H9 (cell line): ENCODE measurements at regions not wholly inside any gene's neighbourhood (a gene's known extent, or its start where the extent isn't known, plus 50 kb on each side); places are given as distances from the start of the nearest gene placed in this dataset.

Experiments used
- DNase-seq: peaks from one replicate; pipeline ENCODE4 v3.0.0-alpha.2; 2017
- H2AFZ ChIP-seq: one replicate; pipeline ENCODE4 v1.6.1; 2013; ENCODE audit warnings: mild to moderate bottlenecking, low read length, control low read depth, moderate library complexity
- H2AK5ac ChIP-seq: 2 replicates; pipeline ENCODE4 v1.6.1; 2013; ENCODE audit warnings: low read length, control low read depth, mixed read lengths; ENCODE audit not compliant: insufficient read length
- H2BK120ac ChIP-seq: one replicate; pipeline ENCODE4 v1.6.1; 2013; ENCODE audit warnings: low read depth, mild to moderate bottlenecking, low read length, control low read depth, inconsistent platforms; ENCODE audit not compliant: poor library complexity, severe bottlenecking
- H2BK12ac ChIP-seq: 2 replicates; pipeline ENCODE4 v1.6.1; 2013; ENCODE audit warnings: low read length, control low read depth, mixed read lengths, low read depth; ENCODE audit not compliant: insufficient read length
- H2BK15ac ChIP-seq: 2 replicates; pipeline ENCODE4 v1.6.1; 2013; ENCODE audit warnings: low read depth, low read length, control low read depth
- H2BK20ac ChIP-seq: one replicate; pipeline ENCODE4 v1.6.1; 2013; ENCODE audit warnings: low read depth, mild to moderate bottlenecking, low read length, control low read depth, inconsistent platforms; ENCODE audit not compliant: poor library complexity, severe bottlenecking
- H2BK5ac ChIP-seq: 2 replicates; pipeline ENCODE4 v1.6.1; 2013; ENCODE audit warnings: low read length, control low read depth, mixed read lengths; ENCODE audit not compliant: insufficient read length
- H3K14ac ChIP-seq: 2 replicates; pipeline ENCODE4 v1.6.1; 2013; ENCODE audit warnings: low read length, control low read depth; ENCODE audit not compliant: insufficient read depth
- H3K18ac ChIP-seq: 2 replicates; pipeline ENCODE4 v1.6.1; 2013; ENCODE audit warnings: low read depth, mild to moderate bottlenecking, mixed read lengths, low read length, control low read depth; ENCODE audit not compliant: insufficient read length
- H3K23ac ChIP-seq: 2 replicates; pipeline ENCODE4 v1.6.1; 2013; ENCODE audit warnings: low read length, control low read depth, mixed read lengths, low read depth; ENCODE audit not compliant: insufficient read length
- H3K23me2 ChIP-seq: 2 replicates; pipeline ENCODE4 v1.6.1; 2013; ENCODE audit warnings: low read depth, mild to moderate bottlenecking, mixed read lengths, low read length, control low read depth; ENCODE audit not compliant: insufficient read length, poor library complexity, severe bottlenecking
- H3K27ac ChIP-seq: 2 replicates; pipeline ENCODE4 v1.5.1; 2013; ENCODE audit warnings: low read length, control low read depth, mixed read lengths, low read depth; ENCODE audit not compliant: insufficient read length
- H3K27me3 ChIP-seq: 2 replicates; pipeline ENCODE4 v1.6.1; 2013; ENCODE audit warnings: low read length, control low read depth, inconsistent platforms; ENCODE audit not compliant: insufficient read depth
- H3K4ac ChIP-seq: 2 replicates; pipeline ENCODE4 v1.6.1; 2013; ENCODE audit warnings: low read depth, mild to moderate bottlenecking, control low read depth, inconsistent platforms, low read length, moderate library complexity
- H3K4me1 ChIP-seq: 2 replicates; pipeline ENCODE4 v1.6.1; 2013; ENCODE audit warnings: low read length, control low read depth, inconsistent platforms; ENCODE audit not compliant: insufficient read depth
- H3K4me2 ChIP-seq: 2 replicates; pipeline ENCODE4 v1.6.1; 2013; ENCODE audit warnings: low read length, control low read depth, mixed read lengths; ENCODE audit not compliant: insufficient read length, insufficient read depth
- H3K56ac ChIP-seq: 2 replicates; pipeline ENCODE4 v1.6.1; 2013; ENCODE audit warnings: low read depth, mild to moderate bottlenecking, mixed read lengths, low read length, control low read depth; ENCODE audit not compliant: insufficient read length
- H3K79me1 ChIP-seq: 2 replicates; pipeline ENCODE4 v1.6.1; 2013; ENCODE audit warnings: low read depth, mild to moderate bottlenecking, moderate library complexity, low read length, control low read depth, inconsistent platforms; ENCODE audit not compliant: insufficient read depth, poor library complexity, severe bottlenecking
- H3K79me2 ChIP-seq: 2 replicates; pipeline ENCODE4 v1.6.1; 2013; ENCODE audit warnings: low read length, control low read depth, inconsistent platforms; ENCODE audit not compliant: insufficient read depth
- H3K9ac ChIP-seq: 2 replicates; pipeline ENCODE4 v1.6.1; 2013; ENCODE audit warnings: low read length, control low read depth, mixed read lengths; ENCODE audit not compliant: insufficient read length; ENCODE audit errors: extremely low read depth
- H3K9me3 ChIP-seq: one replicate; pipeline ENCODE4 v1.6.1; 2013; ENCODE audit warnings: low read depth, low read length, inconsistent platforms; ENCODE audit not compliant: control insufficient read depth
- H3T11ph ChIP-seq: one replicate; pipeline ENCODE4 v1.6.1; 2013; ENCODE audit warnings: mild to moderate bottlenecking, low read length, control low read depth, inconsistent platforms
- H4K20me1 ChIP-seq: one replicate; pipeline ENCODE4 v1.6.1; 2013; ENCODE audit not compliant: control insufficient read depth, insufficient read length, insufficient read depth
- H4K5ac ChIP-seq: 2 replicates; pipeline ENCODE4 v1.6.1; 2013; ENCODE audit warnings: low read depth, mild to moderate bottlenecking, mixed read lengths, low read length, control low read depth; ENCODE audit not compliant: insufficient read length
- H4K8ac ChIP-seq: replicated peaks from 2 replicates; pipeline ENCODE4 v1.6.1; 2013; ENCODE audit warnings: low read length, control low read depth, mixed read lengths, low read depth; ENCODE audit not compliant: insufficient read length
- H4K91ac ChIP-seq: 2 replicates; pipeline ENCODE4 v1.6.1; 2013; ENCODE audit warnings: low read depth, mild to moderate bottlenecking, moderate library complexity, mixed read lengths, low read length, control low read depth; ENCODE audit not compliant: insufficient read length
- H3K27ac Mint-ChIP-seq, 3 experiments: 2 replicates in 2 of 3; 3 replicates in 1 of 3; pipeline ENCODE4 v1.8.0; 2020 to 2021; ENCODE audit warnings: mixed read lengths in 3 of 3, mild to moderate bottlenecking in 1 of 3, moderate library complexity in 1 of 3
- H3K27me3 Mint-ChIP-seq: 2 replicates; pipeline ENCODE4 v1.8.0; 2021; ENCODE audit warnings: low read depth, mild to moderate bottlenecking, moderate library complexity, mixed read lengths
- H3K36me3 Mint-ChIP-seq, 3 experiments: 2 replicates in 2 of 3; 3 replicates in 1 of 3; pipeline ENCODE4 v1.8.0; 2020 to 2021; ENCODE audit warnings: low read depth in 3 of 3, mixed read lengths in 3 of 3; ENCODE audit not compliant: insufficient read depth in 1 of 3
- H3K4me1 Mint-ChIP-seq, 2 experiments: 2 replicates each; pipeline ENCODE4 v1.8.0; 2020; ENCODE audit warnings: mixed read lengths in 2 of 2
- H3K4me3 Mint-ChIP-seq, 2 experiments: 2 replicates in 1 of 2; 3 replicates in 1 of 2; pipeline ENCODE4 v1.8.0; 2020 to 2021; ENCODE audit warnings: mild to moderate bottlenecking in 2 of 2, mixed read lengths in 2 of 2, moderate library complexity in 1 of 2
- H3K9me3 Mint-ChIP-seq, 2 experiments: 2 replicates in 1 of 2; 3 replicates in 1 of 2; pipeline ENCODE4 v1.8.0; 2020; ENCODE audit warnings: mild to moderate bottlenecking in 2 of 2, mixed read lengths in 2 of 2, moderate library complexity in 1 of 2
- CTCF ChIP-seq: fragments of 200-600 bp; sonication (generic); conservative IDR thresholded peaks from 3 replicates; pipeline ENCODE4 v1.8.0; 2021; ENCODE audit warnings: antibody characterized with exemption, mild to moderate bottlenecking
- WGBS: extraction: QIAGEN DNeasy Blood & Tissue Kit; methylation state at CpG from one replicate; pipeline ENCODE4 v1.1.7; 2013; ENCODE audit warnings: missing lambda C conversion rate, low lambda C conversion rate, mixed read lengths; ENCODE audit not compliant: insufficient read length; ENCODE audit errors: extremely low coverage; 5-methylcytosine and 5-hydroxymethylcytosine counted together

GRCh38 chr4:95627709-95628108, 78.9 kb upstream of the UNC5C start:
- no peak overlapping the region for H3K27ac ChIP-seq
- Mint-ChIP-seq H3K36me3 (peaks cover 0 to 2% (median 0%) of the 10 kb centered on the region in 3 experiments; a peak in 3 of 7 replicates), H3K4me3 (no peak overlapping the region), H3K27me3 (no peaks in the 10 kb centered on the region), H3K9me3 (peaks cover 0 to 2% of the 10 kb centered on the region in 2 experiments; a peak in 2 of 5 replicates), H3K27ac (peak overlapping the region in 1 of 3 experiments; percentile 32; a peak in 1 of 7 replicates), H3K4me1 (peaks cover 21 to 28% of the 10 kb centered on the region in 2 experiments)
- H4K8ac ChIP-seq: no peak overlapping the region
- no peak overlapping the region for H2BK15ac ChIP-seq
- H2BK5ac ChIP-seq: no peak overlapping the region
- H3K4me2 ChIP-seq: no peak overlapping the region
- no peak for DNase-seq
- no peak for TF ChIP-seq CTCF
- no peaks in the 10 kb centered on the region for H3K23me2 ChIP-seq
- H3T11ph ChIP-seq: no peak overlapping the region
- no peak overlapping the region for H3K56ac ChIP-seq
- no peak overlapping the region for H4K5ac ChIP-seq
- H3K9ac ChIP-seq: no peak overlapping the region
- no peaks in the 10 kb centered on the region for H3K79me1 ChIP-seq
- H2BK20ac ChIP-seq: no peak overlapping the region
- no peak overlapping the region for H3K14ac ChIP-seq
- H3K18ac ChIP-seq: no peak overlapping the region
- H3K9me3 ChIP-seq: no peaks in the 10 kb centered on the region
- H3K23ac ChIP-seq: no peak overlapping the region
- no peaks in the 10 kb centered on the region for H3K27me3 ChIP-seq
- H3K4me1 ChIP-seq: peaks cover 3% of the 10 kb centered on the region; the same call in 1 of the 2 replicates
- no peaks in the 10 kb centered on the region for H3K79me2 ChIP-seq
- no peak overlapping the region for H2BK120ac ChIP-seq
- H4K20me1 ChIP-seq: no peaks in the 10 kb centered on the region
- no peak overlapping the region for H3K4ac ChIP-seq
- H4K91ac ChIP-seq: no peak overlapping the region
- H2AFZ ChIP-seq: no peak overlapping the region
- H2AK5ac ChIP-seq: no peak overlapping the region
- no peak overlapping the region for H2BK12ac ChIP-seq
- WGBS: no CpG with 5 or more reads among the region's 1 CpG
